HFFc6 (cell line): ENCODE measurements at regions not wholly inside any gene's neighbourhood (a gene's known extent, or its start where the extent isn't known, plus 50 kb on each side); places are given as distances from the start of the nearest gene placed in this dataset.

Experiments
- DNase-seq: peaks from one replicate; pipeline ENCODE4 v3.0.0-alpha.2; 2018
- H3K27ac Mint-ChIP-seq: 2 replicates; pipeline ENCODE4 v1.8.0; 2020; ENCODE audit warnings: mild to moderate bottlenecking, mixed read lengths
- H3K27me3 Mint-ChIP-seq: 2 replicates; pipeline ENCODE4 v1.8.0; 2021; ENCODE audit warnings: mild to moderate bottlenecking, moderate library complexity, mixed read lengths; ENCODE audit not compliant: insufficient read depth
- H3K36me3 Mint-ChIP-seq: 2 replicates; pipeline ENCODE4 v1.8.0; 2021; ENCODE audit warnings: low read depth, mixed read lengths
- H3K4me1 Mint-ChIP-seq: 2 replicates; pipeline ENCODE4 v1.8.0; 2020; ENCODE audit warnings: low read depth, mixed read lengths
- H3K4me3 Mint-ChIP-seq: 2 replicates; pipeline ENCODE4 v1.8.0; 2020; ENCODE audit warnings: mild to moderate bottlenecking, moderate library complexity, mixed read lengths
- H3K9me3 Mint-ChIP-seq: 2 replicates; pipeline ENCODE4 v1.8.0; 2020; ENCODE audit warnings: mild to moderate bottlenecking, mixed read lengths
- TF ChIP-seq, protein P1 (sequence below): fragments of 200-600 bp; sonication (generic); IDR thresholded peaks from 2 replicates; pipeline ENCODE4 v1.5.0; 2021; ENCODE audit warnings: antibody characterized with exemption, mild to moderate bottlenecking

DNA sequence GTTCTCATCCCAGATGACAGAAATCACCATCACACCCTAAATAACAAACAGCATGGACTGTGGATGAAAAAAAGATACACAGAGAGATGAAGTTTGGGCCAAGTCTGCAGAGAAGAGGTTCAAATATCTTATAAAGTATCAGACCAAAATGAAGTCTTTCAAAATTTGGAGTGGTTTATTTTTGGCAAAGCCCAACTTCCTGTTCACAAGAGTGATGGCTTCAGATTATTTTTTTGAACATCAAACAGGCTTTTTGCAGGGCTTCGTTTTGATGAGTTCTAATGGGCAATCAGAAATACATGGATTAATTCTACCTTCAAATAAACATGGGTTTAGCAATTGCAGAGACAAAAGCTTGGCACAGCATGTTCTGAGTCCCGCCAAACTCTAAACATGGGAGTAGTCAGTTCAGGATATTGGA is 378.2 kb upstream of the RPS23 start:
- TF ChIP-seq, protein P1, sequence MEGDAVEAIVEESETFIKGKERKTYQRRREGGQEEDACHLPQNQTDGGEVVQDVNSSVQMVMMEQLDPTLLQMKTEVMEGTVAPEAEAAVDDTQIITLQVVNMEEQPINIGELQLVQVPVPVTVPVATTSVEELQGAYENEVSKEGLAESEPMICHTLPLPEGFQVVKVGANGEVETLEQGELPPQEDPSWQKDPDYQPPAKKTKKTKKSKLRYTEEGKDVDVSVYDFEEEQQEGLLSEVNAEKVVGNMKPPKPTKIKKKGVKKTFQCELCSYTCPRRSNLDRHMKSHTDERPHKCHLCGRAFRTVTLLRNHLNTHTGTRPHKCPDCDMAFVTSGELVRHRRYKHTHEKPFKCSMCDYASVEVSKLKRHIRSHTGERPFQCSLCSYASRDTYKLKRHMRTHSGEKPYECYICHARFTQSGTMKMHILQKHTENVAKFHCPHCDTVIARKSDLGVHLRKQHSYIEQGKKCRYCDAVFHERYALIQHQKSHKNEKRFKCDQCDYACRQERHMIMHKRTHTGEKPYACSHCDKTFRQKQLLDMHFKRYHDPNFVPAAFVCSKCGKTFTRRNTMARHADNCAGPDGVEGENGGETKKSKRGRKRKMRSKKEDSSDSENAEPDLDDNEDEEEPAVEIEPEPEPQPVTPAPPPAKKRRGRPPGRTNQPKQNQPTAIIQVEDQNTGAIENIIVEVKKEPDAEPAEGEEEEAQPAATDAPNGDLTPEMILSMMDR, result no peak
- Mint-ChIP-seq H3K36me3 (no peaks in the 10 kb centered on the region), H3K27me3 (peaks cover 8% of the 10 kb centered on the region), H3K27ac (no peak overlapping the region), H3K9me3 (no peaks in the 10 kb centered on the region), H3K4me1 (no peaks in the 10 kb centered on the region), H3K4me3 (no peak overlapping the region)
- DNase-seq, result no peak

DNA sequence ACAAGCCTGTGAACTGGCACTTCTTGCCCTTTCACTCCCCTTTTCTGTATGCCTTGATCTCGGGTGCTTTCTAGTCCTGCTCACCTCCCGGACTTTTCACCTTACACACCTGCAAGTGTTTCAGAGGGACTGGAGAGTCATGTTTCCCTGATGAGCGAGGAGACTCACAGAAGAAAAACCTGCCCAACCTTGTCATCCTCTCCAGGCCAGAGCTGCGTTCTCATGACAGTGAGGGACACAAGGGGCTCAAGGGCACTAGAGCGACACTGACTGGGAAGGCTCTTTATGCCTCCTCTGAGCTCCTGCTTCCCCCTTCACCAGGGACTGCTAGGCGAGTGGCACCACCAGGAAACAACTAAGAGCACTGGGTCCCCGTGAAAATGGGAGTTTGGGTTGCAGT is 376.9 kb upstream of the RPS23 start:
- TF ChIP-seq, protein P1, result no peak
- H3K27ac Mint-ChIP-seq, result no peak overlapping the region
- H3K36me3 Mint-ChIP-seq, result no peaks in the 10 kb centered on the region
- H3K4me3 Mint-ChIP-seq, result no peak overlapping the region
- peaks cover 6% of the 10 kb centered on the region for H3K27me3 Mint-ChIP-seq
- DNase-seq, result no peak
- H3K9me3 Mint-ChIP-seq, result no peaks in the 10 kb centered on the region
- H3K4me1 Mint-ChIP-seq, result no peaks in the 10 kb centered on the region

DNA sequence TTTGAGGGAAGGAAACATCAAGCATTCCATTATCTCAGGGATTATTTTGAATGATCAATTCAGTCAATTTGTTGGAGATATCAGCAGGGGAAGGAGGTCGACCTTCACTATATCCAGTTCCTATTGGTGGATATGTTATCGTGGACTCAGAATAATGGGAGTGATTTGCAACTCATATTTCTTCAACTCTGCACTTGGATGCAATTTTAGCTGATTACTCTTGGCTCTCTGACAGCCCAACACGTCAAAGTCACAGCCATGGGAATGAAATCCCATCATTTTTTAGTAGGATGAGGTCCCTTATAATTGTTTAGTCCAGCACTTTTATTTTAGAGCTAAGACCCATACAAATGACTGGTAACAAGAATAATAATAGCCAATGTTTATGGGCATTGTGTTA is 371.8 kb upstream of the RPS23 start:
- Mint-ChIP-seq H3K36me3 (no peaks in the 10 kb centered on the region), H3K27ac (no peak overlapping the region), H3K4me3 (no peak overlapping the region), H3K27me3 (peaks cover 6% of the 10 kb centered on the region), H3K4me1 (no peaks in the 10 kb centered on the region), H3K9me3 (no peaks in the 10 kb centered on the region)
- TF ChIP-seq, protein P1, result no peak
- no peak for DNase-seq

DNA sequence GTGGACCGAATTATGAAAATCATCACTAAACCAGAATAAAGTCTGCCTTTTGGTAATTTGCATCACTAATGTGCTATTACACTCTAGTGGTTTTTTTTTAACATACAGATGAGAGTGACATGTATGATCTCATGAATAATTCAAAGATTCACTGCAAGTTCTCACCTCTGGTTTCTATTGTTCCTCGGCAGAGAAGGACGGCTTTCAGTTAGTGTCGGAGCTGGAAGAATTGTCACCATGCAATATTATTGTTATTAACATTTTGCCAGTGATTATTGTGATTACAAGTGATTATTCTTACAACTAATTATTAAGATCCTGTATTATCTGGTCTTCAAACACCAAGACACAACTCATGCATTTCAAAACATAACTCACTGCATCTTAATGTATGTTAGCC is 366.6 kb upstream of the RPS23 start:
- no peaks in the 10 kb centered on the region for H3K4me1 Mint-ChIP-seq

DNA sequence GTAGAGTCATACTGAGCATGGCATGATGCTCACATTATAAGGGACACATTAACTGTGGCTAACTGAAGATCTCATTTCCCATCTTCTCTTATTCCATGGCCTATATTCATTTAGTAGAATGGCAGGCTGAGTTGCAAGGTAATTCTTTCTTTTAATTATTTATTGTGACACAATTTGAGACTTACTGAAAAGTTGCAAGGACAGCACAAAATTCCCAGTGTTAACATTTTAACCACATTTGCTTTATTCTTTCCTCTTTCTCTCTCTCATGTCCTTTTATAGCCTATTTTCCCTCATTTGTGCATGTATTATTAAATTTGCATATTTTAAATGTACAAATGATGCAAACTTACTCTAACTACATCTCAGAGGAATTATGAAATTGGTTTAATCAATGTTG is 366.1 kb upstream of the RPS23 start:
- Mint-ChIP-seq H3K27me3 (no peaks in the 10 kb centered on the region; the same call in 1 of the 2 replicates), H3K9me3 (no peaks in the 10 kb centered on the region), H3K4me3 (no peak overlapping the region), H3K36me3 (no peaks in the 10 kb centered on the region), H3K4me1 (no peaks in the 10 kb centered on the region), H3K27ac (no peak overlapping the region)
- DNase-seq, result no peak
- TF ChIP-seq, protein P1, result no peak

More for the DNA sequence above, 366.6 kb upstream of the RPS23 start:
- H3K36me3 Mint-ChIP-seq, result no peaks in the 10 kb centered on the region
- no peak overlapping the region for H3K27ac Mint-ChIP-seq
- H3K4me3 Mint-ChIP-seq, result no peak overlapping the region
- TF ChIP-seq, protein P1, result no peak
- no peaks in the 10 kb centered on the region for H3K9me3 Mint-ChIP-seq
- no peak for DNase-seq
- H3K27me3 Mint-ChIP-seq, result no peaks in the 10 kb centered on the region; the same call in 1 of the 2 replicates

DNA sequence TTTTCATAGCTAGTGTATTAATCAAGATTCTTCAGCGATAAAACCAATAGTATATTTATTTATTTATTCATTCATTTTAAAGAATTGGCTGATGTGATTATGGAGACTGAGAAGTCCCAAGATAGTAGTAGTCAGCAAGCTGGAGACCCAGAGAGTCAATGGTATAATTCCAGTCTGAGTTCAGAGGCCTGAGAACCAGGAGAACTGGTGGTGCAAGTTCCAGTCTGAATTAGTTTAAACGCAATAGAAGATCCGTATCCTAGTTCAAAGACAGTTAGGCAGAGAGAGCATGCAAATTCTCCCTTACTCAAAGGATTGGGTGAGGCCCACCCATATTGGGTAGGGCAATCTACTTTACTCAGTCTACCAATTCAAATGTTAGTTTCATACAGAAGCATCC is 364.2 kb upstream of the RPS23 start:
- Mint-ChIP-seq H3K36me3 (no peaks in the 10 kb centered on the region), H3K27me3 (no peaks in the 10 kb centered on the region; the same call in 1 of the 2 replicates), H3K4me1 (no peaks in the 10 kb centered on the region), H3K9me3 (no peaks in the 10 kb centered on the region), H3K27ac (no peak overlapping the region), H3K4me3 (no peak overlapping the region)
- TF ChIP-seq, protein P1, result no peak
- DNase-seq, result no peak
